ENCODE measurements at regions not wholly inside any gene's neighbourhood (a gene's known extent, or its start where the extent isn't known, plus 50 kb on each side); places are given as distances from the start of the nearest gene placed in this dataset.

DNA sequence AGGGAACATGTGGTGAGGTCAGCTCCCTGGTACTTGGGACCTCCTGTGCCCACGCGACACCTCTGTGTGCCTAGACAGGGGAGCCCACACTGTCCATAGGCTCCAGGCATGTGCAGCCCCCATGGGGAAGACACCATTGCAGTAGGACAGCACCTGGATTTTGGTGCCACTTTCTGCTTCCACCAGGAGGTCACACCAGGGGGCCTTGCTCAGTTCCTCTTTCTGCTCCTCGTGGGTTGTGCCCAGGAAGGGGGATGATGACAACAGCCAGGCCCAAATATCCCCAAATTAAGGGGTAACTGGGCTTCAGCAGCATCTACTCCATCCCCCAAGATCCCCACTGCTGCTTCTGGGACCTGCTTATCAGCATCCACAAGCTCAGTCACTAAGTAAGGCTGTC lies 358.2 kb upstream of the KAZN start:
- no peaks in the 10 kb centered on the region for H3K27me3 Mint-ChIP-seq (ENCODE audit: insufficient read depth)
- no peak overlapping the region for H3K27ac Mint-ChIP-seq
- no peak overlapping the region for H3K4me3 Mint-ChIP-seq
- no peaks in the 10 kb centered on the region for H3K36me3 Mint-ChIP-seq (ENCODE audit: low read depth)
- DNase-seq (ENCODE audit: low spot score), result no peak
- no peaks in the 10 kb centered on the region for H3K4me1 Mint-ChIP-seq (ENCODE audit: low read depth)
- H3K9me3 Mint-ChIP-seq, result no peaks in the 10 kb centered on the region
- intact Hi-C loops (cut with micrococcal nuclease), result no loop called here

DNA sequence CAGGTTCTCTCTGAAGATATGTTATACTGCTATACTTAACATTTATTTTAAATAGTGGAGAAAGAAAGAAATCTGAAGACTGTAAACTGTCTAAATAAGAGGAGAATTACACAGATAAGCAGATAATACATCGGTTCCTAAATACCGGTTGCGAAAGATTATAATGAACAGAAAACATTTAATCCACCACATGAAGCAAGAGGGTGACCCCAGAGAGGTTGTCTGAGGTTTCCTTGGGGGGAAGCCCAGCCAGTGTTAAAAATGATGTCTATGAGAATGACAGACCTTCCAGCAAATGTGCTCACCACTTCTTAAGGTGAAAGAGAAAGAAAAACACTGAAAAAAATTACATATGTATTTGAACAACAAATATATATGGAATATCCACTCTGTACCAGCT lies 356.4 kb upstream of the KAZN start:
- Mint-ChIP-seq H3K36me3 (ENCODE audit: low read depth) (no peaks in the 10 kb centered on the region), H3K4me3 (no peak overlapping the region), H3K4me1 (ENCODE audit: low read depth) (no peaks in the 10 kb centered on the region), H3K27ac (no peak overlapping the region), H3K9me3 (no peaks in the 10 kb centered on the region), H3K27me3 (ENCODE audit: insufficient read depth) (no peaks in the 10 kb centered on the region)
- no peak for DNase-seq (ENCODE audit: low spot score)
- intact Hi-C loops (cut with micrococcal nuclease), result no loop called here

DNA sequence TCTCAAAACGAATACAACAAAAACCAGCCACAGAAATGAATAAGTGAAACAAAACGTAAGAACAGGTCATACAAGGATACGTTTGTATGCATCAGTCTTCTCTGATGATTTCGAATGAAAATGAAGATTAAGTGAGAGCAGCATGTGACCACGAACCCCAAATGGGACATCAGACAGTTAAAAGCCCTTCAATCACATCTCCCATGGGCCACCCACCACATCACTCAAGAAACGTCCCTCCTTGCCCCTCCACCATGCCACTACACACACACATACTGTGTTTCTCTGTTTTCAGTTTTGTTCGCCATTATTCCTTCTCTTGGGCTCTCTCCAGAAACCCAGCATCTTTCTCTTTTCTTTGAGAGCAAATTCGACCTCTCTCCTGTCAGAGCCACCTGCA lies 355.6 kb upstream of the KAZN start:
- DNase-seq (ENCODE audit: low spot score), result no peak
- Mint-ChIP-seq H3K4me3 (no peak overlapping the region), H3K27ac (no peak overlapping the region), H3K36me3 (ENCODE audit: low read depth) (no peaks in the 10 kb centered on the region), H3K9me3 (no peaks in the 10 kb centered on the region), H3K4me1 (ENCODE audit: low read depth) (no peaks in the 10 kb centered on the region), H3K27me3 (ENCODE audit: insufficient read depth) (no peaks in the 10 kb centered on the region)
- intact Hi-C loops (cut with micrococcal nuclease), result no loop called here

DNA sequence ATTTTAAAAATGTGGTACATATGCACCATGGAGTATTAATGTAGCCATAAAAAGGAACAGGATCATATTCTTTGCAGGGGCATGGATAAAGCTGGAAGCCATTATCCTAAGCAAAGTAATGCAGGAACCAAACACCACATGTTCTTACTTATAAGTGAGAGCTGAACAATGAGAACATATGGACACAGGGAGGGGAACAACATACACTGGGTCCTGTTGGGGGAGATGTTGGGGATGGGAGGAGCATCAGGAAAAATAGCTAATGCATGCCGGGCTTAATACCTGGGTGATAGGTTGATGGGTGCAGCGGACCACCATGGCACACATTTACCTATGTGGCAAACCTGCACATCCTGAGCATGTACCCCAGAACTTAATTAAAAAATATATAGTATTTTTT lies 352.5 kb upstream of the KAZN start:
- Mint-ChIP-seq H3K27ac (no peak overlapping the region), H3K27me3 (ENCODE audit: insufficient read depth) (no peaks in the 10 kb centered on the region), H3K4me1 (ENCODE audit: low read depth) (no peaks in the 10 kb centered on the region), H3K9me3 (no peaks in the 10 kb centered on the region), H3K4me3 (no peak overlapping the region), H3K36me3 (ENCODE audit: low read depth) (no peaks in the 10 kb centered on the region)
- DNase-seq (ENCODE audit: low spot score), result no peak
- intact Hi-C loops (cut with micrococcal nuclease), result no loop called here

DNA sequence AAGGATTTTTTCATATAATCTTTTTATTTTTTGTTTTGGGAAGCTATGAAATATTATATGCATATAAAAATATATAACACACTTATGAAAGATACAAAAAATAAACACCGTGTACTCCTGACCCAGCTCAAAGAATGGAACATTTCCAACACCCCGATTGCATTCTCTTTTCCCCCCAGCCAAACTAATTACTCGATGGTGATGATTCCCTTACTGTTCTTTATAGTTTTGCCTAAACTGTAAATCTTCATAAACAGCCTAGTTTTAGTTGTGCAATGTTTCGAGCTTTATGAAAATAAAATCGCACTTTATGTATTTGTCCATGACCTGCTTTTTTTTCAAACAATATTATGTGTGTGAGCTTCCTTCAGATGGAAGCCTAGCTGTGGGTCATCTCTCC lies 352.0 kb upstream of the KAZN start:
- Mint-ChIP-seq H3K36me3 (ENCODE audit: low read depth) (no peaks in the 10 kb centered on the region), H3K27me3 (ENCODE audit: insufficient read depth) (no peaks in the 10 kb centered on the region), H3K4me1 (ENCODE audit: low read depth) (no peaks in the 10 kb centered on the region), H3K27ac (no peak overlapping the region), H3K4me3 (no peak overlapping the region), H3K9me3 (no peaks in the 10 kb centered on the region)
- no peak for DNase-seq (ENCODE audit: low spot score)
- intact Hi-C loops (cut with micrococcal nuclease), result no loop called here

DNA sequence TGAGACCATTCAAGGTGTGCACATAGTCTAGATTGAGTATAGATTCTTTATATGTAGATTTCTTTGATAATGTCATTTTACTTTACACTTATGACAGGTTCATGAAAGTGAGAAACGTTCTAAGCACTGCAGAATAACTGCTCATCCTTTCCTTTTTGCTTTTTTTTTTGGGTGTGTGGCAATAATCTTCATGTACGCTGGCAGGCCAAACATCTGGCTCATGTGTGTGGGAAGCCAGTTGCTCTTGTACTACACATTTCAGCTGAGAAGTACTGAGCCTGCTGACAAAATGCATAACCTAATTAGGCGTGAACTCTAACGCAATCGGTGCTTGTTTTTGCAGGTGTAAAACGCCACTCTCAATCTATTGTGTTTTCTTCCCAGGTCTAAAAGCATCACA lies 350.8 kb upstream of the KAZN start:
- intact Hi-C loops (cut with micrococcal nuclease), result no loop called here
- H3K36me3 Mint-ChIP-seq (ENCODE audit: low read depth), result no peaks in the 10 kb centered on the region

DNA sequence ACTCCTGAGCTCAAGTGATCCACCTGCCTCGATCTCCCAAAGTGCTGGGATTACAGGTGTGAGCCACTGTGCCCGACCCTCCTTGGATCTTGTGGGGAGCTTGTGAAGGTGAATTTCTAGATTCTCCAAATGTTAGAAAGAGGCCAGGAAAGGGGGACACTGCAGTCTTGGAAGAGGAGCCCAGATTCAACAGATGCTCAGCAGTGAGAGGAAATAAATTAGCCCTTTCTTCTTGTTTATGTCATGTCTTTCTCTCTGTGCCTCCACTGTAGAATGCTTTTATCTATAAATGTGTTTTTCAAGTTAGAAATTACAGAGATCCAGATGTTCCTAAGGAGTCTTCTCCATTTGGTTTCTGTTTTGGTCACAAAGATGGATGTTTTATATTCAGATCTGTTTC lies 346.6 kb upstream of the KAZN start:
- DNase-seq (ENCODE audit: low spot score), result no peak
- no peak overlapping the region for H3K27ac Mint-ChIP-seq
- intact Hi-C loops (cut with micrococcal nuclease), result no loop called here
- H3K9me3 Mint-ChIP-seq, result no peaks in the 10 kb centered on the region
- H3K27me3 Mint-ChIP-seq (ENCODE audit: insufficient read depth), result no peaks in the 10 kb centered on the region
- H3K4me1 Mint-ChIP-seq (ENCODE audit: low read depth), result no peaks in the 10 kb centered on the region
- H3K36me3 Mint-ChIP-seq (ENCODE audit: low read depth), result no peaks in the 10 kb centered on the region
- H3K4me3 Mint-ChIP-seq, result no peak overlapping the region

More for the DNA sequence above, 350.8 kb upstream of the KAZN start:
- H3K27ac Mint-ChIP-seq, result no peak overlapping the region
- H3K9me3 Mint-ChIP-seq, result no peaks in the 10 kb centered on the region
- no peak overlapping the region for H3K4me3 Mint-ChIP-seq
- H3K27me3 Mint-ChIP-seq (ENCODE audit: insufficient read depth), result no peaks in the 10 kb centered on the region
- no peak for DNase-seq (ENCODE audit: low spot score)
- H3K4me1 Mint-ChIP-seq (ENCODE audit: low read depth), result no peaks in the 10 kb centered on the region

DNA sequence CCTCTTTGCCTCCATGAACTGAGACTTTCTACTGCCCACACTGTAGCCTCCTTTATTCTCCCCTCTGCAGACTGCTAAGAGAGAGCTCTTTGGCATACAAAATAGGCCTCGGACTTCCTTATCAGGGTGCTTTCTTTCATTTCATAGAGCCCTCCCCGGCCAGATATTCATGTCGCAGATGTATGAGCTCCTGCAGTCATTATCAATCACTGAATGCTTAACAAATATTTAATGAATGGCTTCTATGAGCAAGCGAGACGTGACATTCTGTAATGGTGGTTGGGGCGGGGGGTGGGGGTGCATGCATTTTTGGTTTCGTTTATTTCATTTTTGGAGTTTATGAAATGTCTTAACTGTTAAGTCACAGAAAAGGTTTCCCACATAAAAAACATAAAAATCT lies 344.8 kb upstream of the KAZN start:
- Mint-ChIP-seq H3K27me3 (ENCODE audit: insufficient read depth) (no peaks in the 10 kb centered on the region), H3K36me3 (ENCODE audit: low read depth) (no peaks in the 10 kb centered on the region), H3K9me3 (no peaks in the 10 kb centered on the region), H3K4me3 (no peak overlapping the region), H3K27ac (no peak overlapping the region), H3K4me1 (ENCODE audit: low read depth) (no peaks in the 10 kb centered on the region)
- no peak for DNase-seq (ENCODE audit: low spot score)
- intact Hi-C loops (cut with micrococcal nuclease), result no loop called here

DNA sequence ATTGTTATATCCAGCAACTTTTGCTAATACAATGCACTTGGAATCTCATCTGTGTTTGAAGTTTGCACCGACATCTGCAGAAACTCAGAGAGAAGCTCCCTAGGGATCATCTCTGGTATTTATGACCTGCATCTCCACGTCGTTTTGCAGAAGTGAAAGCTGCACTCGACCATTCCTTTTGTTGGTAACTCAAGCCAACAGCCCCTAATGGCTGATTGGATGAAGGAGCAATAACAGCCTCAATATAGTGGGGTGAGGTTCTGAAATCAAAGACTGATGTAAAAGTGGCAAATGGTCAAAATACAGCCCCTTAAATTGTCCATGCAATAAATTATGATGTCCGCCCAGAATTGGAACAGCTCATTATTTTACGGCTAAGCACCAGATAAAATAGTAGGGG lies 344.2 kb upstream of the KAZN start:
- Mint-ChIP-seq H3K36me3 (ENCODE audit: low read depth) (no peaks in the 10 kb centered on the region), H3K9me3 (no peaks in the 10 kb centered on the region), H3K4me1 (ENCODE audit: low read depth) (no peaks in the 10 kb centered on the region), H3K27me3 (ENCODE audit: insufficient read depth) (no peaks in the 10 kb centered on the region), H3K27ac (no peak overlapping the region), H3K4me3 (no peak overlapping the region)
- intact Hi-C loops (cut with micrococcal nuclease), result no loop called here
- DNase-seq (ENCODE audit: low spot score), result no peak

DNA sequence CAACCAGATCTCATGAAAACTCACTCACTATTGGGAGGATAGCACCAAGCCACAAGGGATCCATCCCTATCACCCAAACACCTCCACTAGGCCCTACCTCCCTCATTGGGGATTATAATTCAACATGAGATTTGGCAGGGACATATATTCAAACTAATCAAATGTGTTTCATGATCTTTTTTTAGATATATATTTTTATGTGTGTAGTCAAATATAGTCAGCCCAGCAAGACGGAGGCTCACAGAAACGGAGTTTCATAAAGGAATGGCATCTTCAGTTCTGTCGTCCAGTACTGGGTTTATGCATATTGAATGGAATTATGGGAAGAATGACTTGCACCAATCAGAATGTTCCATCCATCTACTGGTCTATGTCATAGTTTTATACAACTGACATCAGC lies 343.3 kb upstream of the KAZN start:
- Mint-ChIP-seq H3K27ac (no peak overlapping the region), H3K4me3 (no peak overlapping the region), H3K27me3 (ENCODE audit: insufficient read depth) (no peaks in the 10 kb centered on the region), H3K9me3 (no peaks in the 10 kb centered on the region), H3K4me1 (ENCODE audit: low read depth) (no peaks in the 10 kb centered on the region), H3K36me3 (ENCODE audit: low read depth) (no peaks in the 10 kb centered on the region)
- intact Hi-C loops (cut with micrococcal nuclease), result no loop called here
- no peak for DNase-seq (ENCODE audit: low spot score)

DNA sequence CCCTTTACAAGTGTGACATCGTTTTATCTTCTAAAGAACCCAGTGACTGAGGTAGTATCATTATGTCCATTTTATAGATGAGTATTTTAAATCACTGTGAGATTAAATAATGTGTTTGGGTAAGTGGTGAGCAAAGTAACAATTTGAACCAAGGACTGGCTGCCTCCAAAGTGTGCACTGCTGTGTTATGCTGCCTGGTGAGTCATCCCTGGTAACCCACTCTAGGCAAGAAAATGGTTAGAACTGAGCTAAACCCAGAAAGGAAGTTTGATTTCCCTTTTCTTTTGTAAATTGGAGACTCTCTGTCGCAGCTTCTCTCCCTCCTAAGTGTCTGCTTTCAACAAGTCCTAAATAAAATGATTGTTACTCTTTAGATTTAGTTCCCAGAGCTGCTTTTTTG lies 342.8 kb upstream of the KAZN start:
- Mint-ChIP-seq H3K36me3 (ENCODE audit: low read depth) (no peaks in the 10 kb centered on the region), H3K27ac (no peak overlapping the region), H3K4me3 (no peak overlapping the region), H3K27me3 (ENCODE audit: insufficient read depth) (no peaks in the 10 kb centered on the region), H3K4me1 (ENCODE audit: low read depth) (no peaks in the 10 kb centered on the region), H3K9me3 (no peaks in the 10 kb centered on the region)
- no peak for DNase-seq (ENCODE audit: low spot score)
- intact Hi-C loops (cut with micrococcal nuclease), result no loop called here

DNA sequence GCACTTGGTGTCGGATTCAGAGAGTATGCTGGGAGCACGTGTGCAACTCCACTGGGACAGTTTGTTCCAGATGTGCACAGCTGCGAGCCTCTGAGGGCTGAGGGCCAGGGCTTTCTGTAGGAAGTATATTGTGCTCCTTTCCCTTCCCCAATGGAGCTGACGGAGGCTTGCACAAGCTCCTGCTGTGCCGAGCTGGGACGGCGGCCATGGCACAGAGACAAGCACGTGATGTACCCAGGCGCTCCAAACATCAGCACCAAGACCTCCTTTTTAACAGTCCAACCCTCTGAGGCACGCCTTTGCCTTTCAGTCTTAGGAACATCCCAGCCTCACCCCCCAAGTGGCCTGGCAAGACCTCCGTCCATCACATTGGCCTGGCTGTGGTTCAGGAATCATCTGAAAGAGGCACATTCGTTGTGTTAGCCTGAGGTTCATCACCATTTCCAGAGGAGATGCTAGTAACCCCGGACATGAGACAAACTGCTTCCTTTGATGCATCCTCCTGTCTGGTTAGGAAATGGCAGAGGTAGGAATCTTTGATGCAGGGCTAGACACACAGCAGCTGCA lies 339.2 kb upstream of the KAZN start:
- no peak overlapping the region for H3K4me3 Mint-ChIP-seq
- no peaks in the 10 kb centered on the region for H3K27me3 Mint-ChIP-seq (ENCODE audit: insufficient read depth)
- H3K27ac Mint-ChIP-seq, result no peak overlapping the region
- DNase-seq (ENCODE audit: low spot score), result no peak
- no peaks in the 10 kb centered on the region for H3K4me1 Mint-ChIP-seq (ENCODE audit: low read depth)
- intact Hi-C loops (cut with micrococcal nuclease), result no loop called here
- H3K36me3 Mint-ChIP-seq (ENCODE audit: low read depth), result no peaks in the 10 kb centered on the region
- no peaks in the 10 kb centered on the region for H3K9me3 Mint-ChIP-seq

DNA sequence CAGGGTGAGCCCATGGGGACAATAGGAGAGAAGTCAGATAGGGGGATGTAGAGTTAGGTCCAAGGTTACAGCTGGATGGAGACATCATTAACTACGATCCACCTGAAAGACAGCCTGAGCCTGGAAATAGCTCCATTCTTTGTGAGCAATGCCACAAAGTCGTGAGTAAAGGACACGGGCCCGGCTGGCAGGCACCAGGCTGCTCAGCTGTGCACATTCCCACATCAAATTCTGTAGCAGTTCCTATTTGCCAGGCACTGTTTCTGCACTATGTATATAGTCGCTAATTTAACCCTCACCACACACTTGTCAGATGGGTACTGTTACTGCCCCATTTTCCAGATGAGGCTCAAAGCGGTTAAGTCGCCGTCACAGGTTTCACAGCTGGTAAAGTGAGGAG lies 338.0 kb upstream of the KAZN start:
- intact Hi-C loops (cut with micrococcal nuclease), result no loop called here
- Mint-ChIP-seq H3K27ac (no peak overlapping the region), H3K4me1 (ENCODE audit: low read depth) (no peaks in the 10 kb centered on the region), H3K27me3 (ENCODE audit: insufficient read depth) (no peaks in the 10 kb centered on the region), H3K36me3 (ENCODE audit: low read depth) (no peaks in the 10 kb centered on the region), H3K9me3 (no peaks in the 10 kb centered on the region), H3K4me3 (no peak overlapping the region)
- DNase-seq (ENCODE audit: low spot score), result no peak

DNA sequence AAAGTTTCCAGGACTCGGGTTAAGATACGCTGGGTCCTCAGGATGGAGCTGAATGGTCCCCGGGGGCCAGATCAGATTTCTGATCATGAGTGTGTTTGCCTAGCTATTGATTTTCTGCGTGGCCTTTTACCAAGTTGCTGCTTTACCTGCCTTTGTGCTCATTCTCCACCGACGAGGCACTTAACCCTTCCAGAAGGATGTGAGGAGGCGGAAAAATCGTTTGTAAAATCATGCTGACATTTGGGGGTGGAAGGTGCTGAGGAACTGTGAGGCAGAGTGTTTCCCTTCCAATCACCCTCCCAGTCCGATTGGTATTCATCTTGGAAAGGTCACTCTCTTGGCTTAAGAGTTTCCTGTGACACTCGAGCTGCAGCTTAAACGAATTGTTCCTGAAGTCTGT lies 337.1 kb upstream of the KAZN start:
- no peaks in the 10 kb centered on the region for H3K4me1 Mint-ChIP-seq (ENCODE audit: low read depth)
- H3K4me3 Mint-ChIP-seq, result no peak overlapping the region

More for the DNA sequence above, 337.1 kb upstream of the KAZN start:
- Mint-ChIP-seq H3K27me3 (ENCODE audit: insufficient read depth) (no peaks in the 10 kb centered on the region), H3K27ac (no peak overlapping the region), H3K9me3 (no peaks in the 10 kb centered on the region), H3K36me3 (ENCODE audit: low read depth) (no peaks in the 10 kb centered on the region)
- no peak for DNase-seq (ENCODE audit: low spot score)
- intact Hi-C loops (cut with micrococcal nuclease), result no loop called here

All from activated T-helper 1 cell treated with anti-CD3 and anti-CD28 coated beads, Interleukin-12 subunit alpha, Interleukin-12 subunit beta, Interleukin-2, Interleukin-4 antibody, amounts not matched to agents 30 ng/mL and 10 ng/mL and 1 ng/mL, durations not matched to agents 14 hours and 24 hours and 36 hours (primary cell).